MM.1S (cell line): ENCODE measurements at regions not wholly inside any gene's neighbourhood (a gene's known extent, or its start where the extent isn't known, plus 50 kb on each side); places are given as distances from the start of the nearest gene placed in this dataset.

Experiments used
- CTCF ChIP-seq: fragments of 300-600 bp; sonication (generic); IDR thresholded peaks from 2 replicates; pipeline ENCODE4 v1.5.1; 2016; ENCODE audit warnings: antibody characterized with exemption, low read length, mixed read lengths
- EZH2 ChIP-seq: fragments of 300-600 bp; sonication (generic); optimal IDR thresholded peaks from 2 replicates; pipeline ENCODE3; 2017; ENCODE audit warnings: low read depth, mild to moderate bottlenecking, antibody characterized with exemption, low read length, mixed read lengths
- EZH2phosphoT487 ChIP-seq: fragments of 300-600 bp; sonication (generic); IDR thresholded peaks from 2 replicates; pipeline ENCODE4 v1.6.1; 2018; ENCODE audit warnings: antibody characterized with exemption, low read length

- TF ChIP-seq CTCF = no peak
- no peak for TF ChIP-seq EZH2phosphoT487
- TF ChIP-seq EZH2 = no peak
These were observed 1677.7 kb downstream of the OLFM4 start for GRCh38 chr13:54706336-54706735.
